H9 (cell line): ENCODE measurements at regions not wholly inside any gene's neighbourhood (a gene's known extent, or its start where the extent isn't known, plus 50 kb on each side); places are given as distances from the start of the nearest gene placed in this dataset.

ENCODE experiments used
- DNase-seq: peaks from one replicate; pipeline ENCODE4 v3.0.0-alpha.2; 2017
- H2AFZ ChIP-seq: one replicate; pipeline ENCODE4 v1.6.1; 2013; ENCODE audit warnings: mild to moderate bottlenecking, low read length, control low read depth, moderate library complexity
- H2AK5ac ChIP-seq: 2 replicates; pipeline ENCODE4 v1.6.1; 2013; ENCODE audit warnings: low read length, control low read depth, mixed read lengths; ENCODE audit not compliant: insufficient read length
- H2BK120ac ChIP-seq: one replicate; pipeline ENCODE4 v1.6.1; 2013; ENCODE audit warnings: low read depth, mild to moderate bottlenecking, low read length, control low read depth, inconsistent platforms; ENCODE audit not compliant: poor library complexity, severe bottlenecking
- H2BK12ac ChIP-seq: 2 replicates; pipeline ENCODE4 v1.6.1; 2013; ENCODE audit warnings: low read length, control low read depth, mixed read lengths, low read depth; ENCODE audit not compliant: insufficient read length
- H2BK15ac ChIP-seq: 2 replicates; pipeline ENCODE4 v1.6.1; 2013; ENCODE audit warnings: low read depth, low read length, control low read depth
- H2BK20ac ChIP-seq: one replicate; pipeline ENCODE4 v1.6.1; 2013; ENCODE audit warnings: low read depth, mild to moderate bottlenecking, low read length, control low read depth, inconsistent platforms; ENCODE audit not compliant: poor library complexity, severe bottlenecking
- H2BK5ac ChIP-seq: 2 replicates; pipeline ENCODE4 v1.6.1; 2013; ENCODE audit warnings: low read length, control low read depth, mixed read lengths; ENCODE audit not compliant: insufficient read length
- H3K14ac ChIP-seq: 2 replicates; pipeline ENCODE4 v1.6.1; 2013; ENCODE audit warnings: low read length, control low read depth; ENCODE audit not compliant: insufficient read depth
- H3K18ac ChIP-seq: 2 replicates; pipeline ENCODE4 v1.6.1; 2013; ENCODE audit warnings: low read depth, mild to moderate bottlenecking, mixed read lengths, low read length, control low read depth; ENCODE audit not compliant: insufficient read length
- H3K23ac ChIP-seq: 2 replicates; pipeline ENCODE4 v1.6.1; 2013; ENCODE audit warnings: low read length, control low read depth, mixed read lengths, low read depth; ENCODE audit not compliant: insufficient read length
- H3K23me2 ChIP-seq: 2 replicates; pipeline ENCODE4 v1.6.1; 2013; ENCODE audit warnings: low read depth, mild to moderate bottlenecking, mixed read lengths, low read length, control low read depth; ENCODE audit not compliant: insufficient read length, poor library complexity, severe bottlenecking
- H3K27ac ChIP-seq: 2 replicates; pipeline ENCODE4 v1.5.1; 2013; ENCODE audit warnings: low read length, control low read depth, mixed read lengths, low read depth; ENCODE audit not compliant: insufficient read length
- H3K27me3 ChIP-seq: 2 replicates; pipeline ENCODE4 v1.6.1; 2013; ENCODE audit warnings: low read length, control low read depth, inconsistent platforms; ENCODE audit not compliant: insufficient read depth
- H3K4ac ChIP-seq: 2 replicates; pipeline ENCODE4 v1.6.1; 2013; ENCODE audit warnings: low read depth, mild to moderate bottlenecking, control low read depth, inconsistent platforms, low read length, moderate library complexity
- H3K4me1 ChIP-seq: 2 replicates; pipeline ENCODE4 v1.6.1; 2013; ENCODE audit warnings: low read length, control low read depth, inconsistent platforms; ENCODE audit not compliant: insufficient read depth
- H3K4me2 ChIP-seq: 2 replicates; pipeline ENCODE4 v1.6.1; 2013; ENCODE audit warnings: low read length, control low read depth, mixed read lengths; ENCODE audit not compliant: insufficient read length, insufficient read depth
- H3K56ac ChIP-seq: 2 replicates; pipeline ENCODE4 v1.6.1; 2013; ENCODE audit warnings: low read depth, mild to moderate bottlenecking, mixed read lengths, low read length, control low read depth; ENCODE audit not compliant: insufficient read length
- H3K79me1 ChIP-seq: 2 replicates; pipeline ENCODE4 v1.6.1; 2013; ENCODE audit warnings: low read depth, mild to moderate bottlenecking, moderate library complexity, low read length, control low read depth, inconsistent platforms; ENCODE audit not compliant: insufficient read depth, poor library complexity, severe bottlenecking
- H3K79me2 ChIP-seq: 2 replicates; pipeline ENCODE4 v1.6.1; 2013; ENCODE audit warnings: low read length, control low read depth, inconsistent platforms; ENCODE audit not compliant: insufficient read depth
- H3K9ac ChIP-seq: 2 replicates; pipeline ENCODE4 v1.6.1; 2013; ENCODE audit warnings: low read length, control low read depth, mixed read lengths; ENCODE audit not compliant: insufficient read length; ENCODE audit errors: extremely low read depth
- H3K9me3 ChIP-seq: one replicate; pipeline ENCODE4 v1.6.1; 2013; ENCODE audit warnings: low read depth, low read length, inconsistent platforms; ENCODE audit not compliant: control insufficient read depth
- H3T11ph ChIP-seq: one replicate; pipeline ENCODE4 v1.6.1; 2013; ENCODE audit warnings: mild to moderate bottlenecking, low read length, control low read depth, inconsistent platforms
- H4K20me1 ChIP-seq: one replicate; pipeline ENCODE4 v1.6.1; 2013; ENCODE audit not compliant: control insufficient read depth, insufficient read length, insufficient read depth
- H4K5ac ChIP-seq: 2 replicates; pipeline ENCODE4 v1.6.1; 2013; ENCODE audit warnings: low read depth, mild to moderate bottlenecking, mixed read lengths, low read length, control low read depth; ENCODE audit not compliant: insufficient read length
- H4K8ac ChIP-seq: replicated peaks from 2 replicates; pipeline ENCODE4 v1.6.1; 2013; ENCODE audit warnings: low read length, control low read depth, mixed read lengths, low read depth; ENCODE audit not compliant: insufficient read length
- H4K91ac ChIP-seq: 2 replicates; pipeline ENCODE4 v1.6.1; 2013; ENCODE audit warnings: low read depth, mild to moderate bottlenecking, moderate library complexity, mixed read lengths, low read length, control low read depth; ENCODE audit not compliant: insufficient read length
- H3K27ac Mint-ChIP-seq, 3 experiments: 2 replicates in 2 of 3; 3 replicates in 1 of 3; pipeline ENCODE4 v1.8.0; 2020 to 2021; ENCODE audit warnings: mixed read lengths in 3 of 3, mild to moderate bottlenecking in 1 of 3, moderate library complexity in 1 of 3
- H3K27me3 Mint-ChIP-seq: 2 replicates; pipeline ENCODE4 v1.8.0; 2021; ENCODE audit warnings: low read depth, mild to moderate bottlenecking, moderate library complexity, mixed read lengths
- H3K36me3 Mint-ChIP-seq, 3 experiments: 2 replicates in 2 of 3; 3 replicates in 1 of 3; pipeline ENCODE4 v1.8.0; 2020 to 2021; ENCODE audit warnings: low read depth in 3 of 3, mixed read lengths in 3 of 3; ENCODE audit not compliant: insufficient read depth in 1 of 3
- H3K4me1 Mint-ChIP-seq, 2 experiments: 2 replicates each; pipeline ENCODE4 v1.8.0; 2020; ENCODE audit warnings: mixed read lengths in 2 of 2
- H3K4me3 Mint-ChIP-seq, 2 experiments: 2 replicates in 1 of 2; 3 replicates in 1 of 2; pipeline ENCODE4 v1.8.0; 2020 to 2021; ENCODE audit warnings: mild to moderate bottlenecking in 2 of 2, mixed read lengths in 2 of 2, moderate library complexity in 1 of 2
- H3K9me3 Mint-ChIP-seq, 2 experiments: 2 replicates in 1 of 2; 3 replicates in 1 of 2; pipeline ENCODE4 v1.8.0; 2020; ENCODE audit warnings: mild to moderate bottlenecking in 2 of 2, mixed read lengths in 2 of 2, moderate library complexity in 1 of 2
- WGBS: extraction: QIAGEN DNeasy Blood & Tissue Kit; methylation state at CpG from one replicate; pipeline ENCODE4 v1.1.7; 2013; ENCODE audit warnings: missing lambda C conversion rate, low lambda C conversion rate, mixed read lengths; ENCODE audit not compliant: insufficient read length; ENCODE audit errors: extremely low coverage; 5-methylcytosine and 5-hydroxymethylcytosine counted together
- TF ChIP-seq, protein P1 (sequence below): fragments of 200-600 bp; sonication (generic); conservative IDR thresholded peaks from 3 replicates; pipeline ENCODE4 v1.8.0; 2021; ENCODE audit warnings: antibody characterized with exemption, mild to moderate bottlenecking

DNA sequence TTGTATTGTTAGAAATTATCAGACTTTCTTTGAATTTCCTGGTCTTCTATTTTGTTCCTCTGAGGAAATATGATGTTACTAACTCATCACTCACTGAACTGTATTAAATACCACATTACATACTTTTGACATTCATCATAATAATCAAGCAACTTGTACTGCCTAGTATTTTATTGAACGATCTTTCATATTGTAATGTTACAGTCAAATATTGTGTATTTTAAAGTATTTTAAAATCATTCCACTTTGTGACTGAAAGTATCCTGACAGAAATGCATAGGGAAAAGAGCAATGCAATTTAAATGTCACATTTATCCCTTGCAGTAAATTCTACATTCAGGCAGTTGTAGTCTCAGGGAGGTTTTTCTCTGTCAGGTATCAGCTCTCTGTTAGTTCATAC, 1557.4 kb downstream of the CDH8 start:
- no peak overlapping the region for H3K27ac ChIP-seq
- H3K27me3 ChIP-seq: no peaks in the 10 kb centered on the region

More for the DNA sequence above, 1557.4 kb downstream of the CDH8 start:
- no peak overlapping the region for H3K9ac ChIP-seq
- no peak overlapping the region for H2AFZ ChIP-seq
- H2AK5ac ChIP-seq: no peak overlapping the region
- H4K8ac ChIP-seq: no peak overlapping the region
- WGBS: no CpG with 5 or more reads among the region's 1 CpG
- TF ChIP-seq, protein P1, sequence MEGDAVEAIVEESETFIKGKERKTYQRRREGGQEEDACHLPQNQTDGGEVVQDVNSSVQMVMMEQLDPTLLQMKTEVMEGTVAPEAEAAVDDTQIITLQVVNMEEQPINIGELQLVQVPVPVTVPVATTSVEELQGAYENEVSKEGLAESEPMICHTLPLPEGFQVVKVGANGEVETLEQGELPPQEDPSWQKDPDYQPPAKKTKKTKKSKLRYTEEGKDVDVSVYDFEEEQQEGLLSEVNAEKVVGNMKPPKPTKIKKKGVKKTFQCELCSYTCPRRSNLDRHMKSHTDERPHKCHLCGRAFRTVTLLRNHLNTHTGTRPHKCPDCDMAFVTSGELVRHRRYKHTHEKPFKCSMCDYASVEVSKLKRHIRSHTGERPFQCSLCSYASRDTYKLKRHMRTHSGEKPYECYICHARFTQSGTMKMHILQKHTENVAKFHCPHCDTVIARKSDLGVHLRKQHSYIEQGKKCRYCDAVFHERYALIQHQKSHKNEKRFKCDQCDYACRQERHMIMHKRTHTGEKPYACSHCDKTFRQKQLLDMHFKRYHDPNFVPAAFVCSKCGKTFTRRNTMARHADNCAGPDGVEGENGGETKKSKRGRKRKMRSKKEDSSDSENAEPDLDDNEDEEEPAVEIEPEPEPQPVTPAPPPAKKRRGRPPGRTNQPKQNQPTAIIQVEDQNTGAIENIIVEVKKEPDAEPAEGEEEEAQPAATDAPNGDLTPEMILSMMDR: no peak
- no peaks in the 10 kb centered on the region for H3K23me2 ChIP-seq
- Mint-ChIP-seq H3K27ac (no peak overlapping the region), H3K4me1 (no peaks in the 10 kb centered on the region), H3K4me3 (no peak overlapping the region), H3K36me3 (no peaks in the 10 kb centered on the region), H3K9me3 (no peaks in the 10 kb centered on the region), H3K27me3 (no peaks in the 10 kb centered on the region)
- no peak overlapping the region for H3K56ac ChIP-seq
- no peak overlapping the region for H2BK20ac ChIP-seq
- no peak overlapping the region for H4K91ac ChIP-seq
- H4K20me1 ChIP-seq: no peaks in the 10 kb centered on the region
- no peak overlapping the region for H2BK5ac ChIP-seq
- H3K14ac ChIP-seq: no peak overlapping the region
- no peak overlapping the region for H2BK120ac ChIP-seq
- H2BK12ac ChIP-seq: no peak overlapping the region
- no peaks in the 10 kb centered on the region for H3K9me3 ChIP-seq
- H3T11ph ChIP-seq: no peak overlapping the region
- H3K79me1 ChIP-seq: no peaks in the 10 kb centered on the region
- H3K23ac ChIP-seq: no peak overlapping the region
- no peak overlapping the region for H3K4me2 ChIP-seq
- H3K79me2 ChIP-seq: no peaks in the 10 kb centered on the region
- no peak overlapping the region for H3K18ac ChIP-seq
- no peak overlapping the region for H4K5ac ChIP-seq
- no peak overlapping the region for H2BK15ac ChIP-seq
- H3K4me1 ChIP-seq: no peaks in the 10 kb centered on the region
- DNase-seq: no peak
- no peak overlapping the region for H3K4ac ChIP-seq
